GM12892 (cell line): ENCODE measurements at regions not wholly inside any gene's neighbourhood (a gene's known extent, or its start where the extent isn't known, plus 50 kb on each side); places are given as distances from the start of the nearest gene placed in this dataset.
A peak's percentile ranks its signal among the peaks of the same experiment; 100 is the strongest.

Experiments
- DNase-seq: peaks from one replicate; pipeline ENCODE4 v3.0.0; 2011; ENCODE audit not compliant: insufficient read length
- FAIRE-seq: peaks from 2 replicates; lab custom pipeline; 2011; peaks lifted over from hg19 to GRCh38; lab: Jason Lieb, UNC
- POLR2A ChIP-seq: IDR thresholded peaks from 2 replicates; pipeline ENCODE4 v1.6.1; 2011; ENCODE audit warnings: low read depth, low read length, control low read depth
- POLR2AphosphoS5 ChIP-seq: IDR thresholded peaks from 2 replicates; pipeline ENCODE4 v1.6.1; 2011; ENCODE audit warnings: low read depth, low read length, control low read depth
- TAF1 ChIP-seq: IDR thresholded peaks from 2 replicates; pipeline ENCODE4 v1.6.1; 2011; ENCODE audit warnings: low read depth, mild to moderate bottlenecking, control low read depth, low read length, borderline replicate concordance

DNA sequence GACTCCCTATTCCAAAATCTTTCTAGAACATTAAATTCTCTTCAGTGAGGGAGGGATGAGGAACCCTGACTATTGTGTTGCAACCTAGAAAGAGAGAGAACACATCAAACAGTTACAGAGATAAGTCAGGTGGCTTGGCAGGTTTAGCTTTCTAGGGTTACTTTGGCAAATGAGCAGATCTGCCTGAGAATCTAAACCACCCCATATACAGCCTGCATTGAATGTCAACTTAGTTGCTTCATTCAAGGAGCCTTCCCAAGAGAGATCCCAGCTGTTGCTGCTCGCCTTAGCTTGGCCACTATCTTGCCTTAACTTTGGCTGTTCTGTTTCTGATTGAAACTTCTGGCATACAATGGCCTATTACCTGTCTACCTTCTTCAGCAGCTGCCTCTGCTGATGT lies 74.7 kb upstream of the TCF21 start:
- TF ChIP-seq POLR2A (no peak), POLR2AphosphoS5 (no peak), TAF1 (no peak)
- DNase-seq (no peak), FAIRE-seq (no peak)

DNA sequence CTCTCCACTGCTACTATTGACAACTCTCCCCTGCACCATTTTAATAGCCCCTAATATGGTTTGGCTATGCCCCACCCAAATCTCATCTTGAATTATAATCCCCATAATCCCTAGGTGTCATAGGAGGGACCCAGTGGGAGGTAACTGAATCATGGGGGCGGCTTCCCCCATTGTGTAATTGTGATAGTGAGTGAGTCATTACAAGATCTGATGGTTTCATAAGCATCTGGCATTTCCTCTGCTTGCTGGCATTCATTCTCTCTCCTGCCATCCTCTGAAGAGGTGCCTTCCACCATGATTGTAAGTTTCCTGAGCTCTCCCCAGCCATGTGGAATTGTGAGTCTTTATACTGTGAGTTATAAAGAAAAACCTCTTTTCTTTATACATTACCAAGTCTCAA lies 74.1 kb upstream of the TCF21 start:
- FAIRE-seq (no peak), DNase-seq (no peak)
- TF ChIP-seq TAF1 (no peak), POLR2AphosphoS5 (no peak), POLR2A (no peak)

DNA sequence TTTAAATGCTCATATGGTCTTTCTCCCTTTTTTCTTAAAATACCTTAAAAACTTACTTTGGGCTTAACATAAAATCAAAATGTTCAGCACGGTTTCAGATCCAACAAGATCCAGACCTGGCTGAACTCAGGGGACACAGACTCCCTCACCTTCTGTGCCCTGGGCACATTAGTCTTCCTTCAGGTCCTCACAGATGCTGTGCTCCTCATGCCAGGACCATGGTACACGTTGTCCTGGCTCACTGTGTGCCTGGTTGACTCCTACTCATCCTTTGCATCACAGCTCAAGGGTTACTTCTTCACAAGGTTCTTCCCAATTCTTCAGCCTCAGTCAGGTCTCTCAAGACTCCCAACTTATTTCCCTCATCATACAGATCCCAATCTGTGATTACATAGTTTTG lies 73.6 kb upstream of the TCF21 start:
- FAIRE-seq (no peak), DNase-seq (no peak)
- no peak for TF ChIP-seq POLR2A
- no peak for TF ChIP-seq TAF1
- TF ChIP-seq POLR2AphosphoS5 = no peak

DNA sequence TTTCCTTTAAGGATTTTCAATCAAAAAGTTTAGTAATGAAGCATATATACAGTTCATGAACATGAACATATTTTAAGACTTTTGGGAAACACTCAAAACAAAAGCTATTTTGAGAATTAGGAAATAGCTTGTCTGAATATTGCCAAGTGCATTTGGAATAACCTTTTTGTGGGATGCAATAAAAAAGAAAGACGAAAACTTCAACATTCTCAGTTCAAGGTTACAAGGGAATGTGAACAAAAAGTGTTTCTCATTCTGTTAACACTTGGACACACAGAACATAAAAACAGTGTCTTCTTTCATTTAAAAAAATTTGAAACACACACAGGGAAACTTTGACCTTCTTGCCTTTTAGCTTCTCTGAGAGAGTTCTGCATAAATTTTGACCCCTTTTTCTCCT lies 72.7 kb upstream of the TCF21 start:
- TF ChIP-seq POLR2A (no peak), POLR2AphosphoS5 (no peak), TAF1 (no peak)
- no peak for DNase-seq
- no peak for FAIRE-seq

DNA sequence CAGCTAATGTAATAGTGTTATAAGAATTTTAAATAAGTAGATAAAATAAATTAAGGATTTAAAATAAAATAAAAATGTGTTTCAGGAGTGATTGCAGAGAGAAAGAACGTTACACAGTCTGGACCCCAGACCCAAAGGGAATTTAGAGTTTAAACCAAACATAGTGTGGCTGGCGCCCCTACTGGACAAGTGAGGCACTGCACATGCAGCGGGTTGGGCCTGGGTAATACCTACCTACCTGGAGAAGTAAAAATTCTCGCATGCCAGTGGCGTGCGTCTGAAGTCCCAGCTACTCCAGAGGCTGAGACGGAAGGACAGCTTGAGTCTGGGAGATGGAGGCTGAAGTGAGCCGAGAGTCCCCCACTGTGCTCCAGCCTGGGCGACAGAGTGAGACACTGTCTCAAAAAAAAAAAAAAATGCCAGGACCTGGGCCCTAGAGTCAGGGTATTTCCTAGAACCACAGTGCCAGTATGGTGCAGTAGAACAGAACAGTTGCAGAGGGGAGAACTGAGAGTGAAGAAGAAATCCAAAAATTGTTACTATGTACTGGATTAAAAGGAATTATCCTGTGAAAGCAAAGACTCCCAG lies 71.4 kb upstream of the TCF21 start:
- TF ChIP-seq POLR2A = no peak
- TF ChIP-seq POLR2AphosphoS5 = no peak
- no peak for TF ChIP-seq TAF1
- peak; percentile 2 for DNase-seq
- no peak for FAIRE-seq

- FAIRE-seq (no peak), DNase-seq (no peak)
- TF ChIP-seq POLR2A = no peak
- no peak for TF ChIP-seq TAF1
- TF ChIP-seq POLR2AphosphoS5 = no peak
Measured at GRCh38 chr6:133818320-133818719, 70.6 kb upstream of the TCF21 start.

DNA sequence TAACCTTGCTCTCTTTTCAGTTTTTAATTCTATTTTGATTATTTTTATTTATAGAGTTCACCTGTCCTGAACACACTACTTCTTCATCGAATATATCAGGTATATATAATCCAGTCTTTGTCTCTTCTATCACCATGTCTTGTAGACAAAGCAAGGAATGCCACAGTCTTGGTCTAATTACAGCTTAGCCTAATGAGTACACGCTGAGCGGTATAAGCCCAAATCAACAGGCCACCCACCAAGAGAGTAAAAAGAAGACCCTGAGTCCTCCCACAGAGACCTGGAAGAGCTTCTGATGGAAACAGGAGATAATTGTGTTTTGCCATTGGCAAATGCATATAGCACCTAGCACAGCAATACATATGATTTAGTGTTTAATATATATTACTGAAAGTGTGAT lies 68.7 kb upstream of the TCF21 start:
- FAIRE-seq (no peak), DNase-seq (no peak)
- TF ChIP-seq POLR2A (no peak), TAF1 (no peak), POLR2AphosphoS5 (no peak)

DNA sequence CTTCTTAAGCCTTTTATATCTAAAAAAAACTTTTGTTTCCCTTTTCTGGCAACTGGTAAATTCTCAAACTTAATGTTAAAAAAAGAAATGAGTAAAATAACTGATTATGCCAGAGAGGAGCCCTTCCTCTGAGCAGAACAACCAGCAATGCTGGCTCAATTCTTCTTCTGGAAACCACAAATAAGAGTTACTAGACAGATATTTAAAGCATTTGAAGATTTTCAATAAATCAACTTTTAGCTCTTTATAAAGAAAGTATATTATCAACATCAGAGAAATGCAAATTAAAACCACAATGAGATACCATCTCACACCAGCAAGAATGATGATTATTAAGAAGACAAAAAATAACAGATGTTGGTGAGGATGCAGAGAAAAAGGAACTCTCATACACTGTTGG lies 61.1 kb upstream of the TCF21 start:
- no peak for FAIRE-seq

GRCh38 chr6:133833949-133834359 lies 55.0 kb upstream of the TCF21 start:
- DNase-seq = no peak
- TF ChIP-seq POLR2AphosphoS5 (no peak), TAF1 (no peak), POLR2A (no peak)
- no peak for FAIRE-seq

More for the DNA sequence above, 61.1 kb upstream of the TCF21 start:
- TF ChIP-seq POLR2AphosphoS5 (no peak), POLR2A (no peak), TAF1 (no peak)
- no peak for DNase-seq

DNA sequence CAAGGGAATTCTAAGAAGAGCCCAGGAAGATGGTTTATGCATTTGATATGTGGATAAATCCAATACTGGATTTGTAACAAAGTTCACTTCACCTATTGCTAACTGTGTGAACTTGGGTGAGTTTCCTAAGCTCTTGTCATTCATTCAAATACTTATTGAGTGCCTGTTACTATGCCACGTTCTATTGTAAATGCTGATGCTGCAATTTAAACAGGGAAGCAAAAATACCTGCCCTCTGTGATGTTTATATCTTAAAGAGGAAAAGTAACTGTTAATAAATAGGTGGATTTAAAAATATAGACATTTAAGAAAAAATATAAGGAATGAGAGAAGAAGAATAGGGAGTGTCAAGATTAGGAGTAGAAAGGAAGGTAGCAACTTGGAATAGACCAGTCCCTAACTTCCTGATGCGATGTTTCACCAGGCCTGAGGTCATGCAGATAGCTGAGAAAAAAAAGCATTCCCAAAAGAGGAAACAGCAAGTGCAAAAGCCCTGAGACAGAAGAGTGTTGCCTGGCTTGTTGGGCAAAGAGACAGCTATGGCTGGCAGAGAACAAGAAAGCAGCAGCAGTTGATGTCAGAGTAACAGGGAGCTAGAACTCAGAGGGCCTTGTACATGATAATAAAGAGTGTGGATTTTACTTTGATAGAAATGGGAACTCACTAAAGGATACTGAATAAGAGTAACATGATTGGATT lies 54.3 kb upstream of the TCF21 start:
- DNase-seq = no peak
- FAIRE-seq = no peak
- no peak for TF ChIP-seq POLR2A

GRCh38 chr6:133835901-133836300 lies 53.0 kb upstream of the TCF21 start:
- TF ChIP-seq TAF1 (no peak), POLR2AphosphoS5 (no peak), POLR2A (no peak)
- DNase-seq (no peak), FAIRE-seq (no peak)

- TF ChIP-seq POLR2A = no peak
- no peak for TF ChIP-seq TAF1
- no peak for TF ChIP-seq POLR2AphosphoS5
- FAIRE-seq = no peak
- peak; percentile 16 for DNase-seq
Measured at GRCh38 chr6:133837801-133838349, 51.0 kb upstream of the TCF21 start.
